ENCODE measurements at regions not wholly inside any gene's neighbourhood (a gene's known extent, or its start where the extent isn't known, plus 50 kb on each side); places are given as distances from the start of the nearest gene placed in this dataset.

DNA sequence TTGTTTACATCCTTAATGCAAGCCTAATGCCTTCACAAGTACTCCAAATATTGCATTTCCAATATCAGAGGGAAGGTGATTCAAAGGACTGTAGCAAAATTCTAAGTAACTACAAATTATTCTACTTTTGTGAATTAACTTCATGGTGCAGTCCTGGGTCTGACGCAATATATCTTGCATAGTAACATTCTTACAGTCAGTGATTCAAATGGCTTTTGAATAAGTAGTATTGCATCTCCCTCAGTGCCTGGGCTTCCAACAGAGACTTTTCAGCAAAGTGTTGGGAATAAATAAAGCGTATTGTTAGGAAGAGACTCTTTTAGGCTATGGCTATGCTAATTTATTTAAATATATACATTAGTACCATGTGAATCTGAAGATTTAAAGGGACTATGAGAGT, 564.7 kb upstream of the COBL start:
- TF ChIP-seq, protein P1, sequence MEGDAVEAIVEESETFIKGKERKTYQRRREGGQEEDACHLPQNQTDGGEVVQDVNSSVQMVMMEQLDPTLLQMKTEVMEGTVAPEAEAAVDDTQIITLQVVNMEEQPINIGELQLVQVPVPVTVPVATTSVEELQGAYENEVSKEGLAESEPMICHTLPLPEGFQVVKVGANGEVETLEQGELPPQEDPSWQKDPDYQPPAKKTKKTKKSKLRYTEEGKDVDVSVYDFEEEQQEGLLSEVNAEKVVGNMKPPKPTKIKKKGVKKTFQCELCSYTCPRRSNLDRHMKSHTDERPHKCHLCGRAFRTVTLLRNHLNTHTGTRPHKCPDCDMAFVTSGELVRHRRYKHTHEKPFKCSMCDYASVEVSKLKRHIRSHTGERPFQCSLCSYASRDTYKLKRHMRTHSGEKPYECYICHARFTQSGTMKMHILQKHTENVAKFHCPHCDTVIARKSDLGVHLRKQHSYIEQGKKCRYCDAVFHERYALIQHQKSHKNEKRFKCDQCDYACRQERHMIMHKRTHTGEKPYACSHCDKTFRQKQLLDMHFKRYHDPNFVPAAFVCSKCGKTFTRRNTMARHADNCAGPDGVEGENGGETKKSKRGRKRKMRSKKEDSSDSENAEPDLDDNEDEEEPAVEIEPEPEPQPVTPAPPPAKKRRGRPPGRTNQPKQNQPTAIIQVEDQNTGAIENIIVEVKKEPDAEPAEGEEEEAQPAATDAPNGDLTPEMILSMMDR (IDR thresholded peaks at IDR 0.05): no peak
- TF ChIP-seq POLR2A (IDR thresholded peaks at IDR 0.05): no peak
- TF ChIP-seq POLR2AphosphoS5 (IDR thresholded peaks at IDR 0.05): no peak
- no peak for TF ChIP-seq EP300 (IDR thresholded peaks at IDR 0.05)

Data from sigmoid colon (tissue), 4 donors.